Endothelial cell of umbilical vein (primary cell): ENCODE measurements at regions not wholly inside any gene's neighbourhood (a gene's known extent, or its start where the extent isn't known, plus 50 kb on each side); places are given as distances from the start of the nearest gene placed in this dataset.

Experiments
- BruUV-seq: library from RNA; stranded (reverse); fragments of 400-500 nt; replicated peaks from 2 replicates; lab custom pipeline; 2021; lab: Mats Ljungman, UMichigan
- CTCF ChIA-PET: fragments of 300-600, 350-600 bp; sonication (Branson Sonifier 250); formaldehyde crosslinking; loops from one replicate; lab custom pipeline; 2021; ENCODE audit warnings: antibody characterized with exemption, inconsistent platforms; lab: Charles Lee
- POLR2A ChIA-PET: fragments of 300-600, 350-600 bp; sonication (Branson Sonifier 250); formaldehyde crosslinking; loops from one replicate; lab custom pipeline; 2021; ENCODE audit warnings: antibody characterized with exemption, inconsistent platforms; lab: Charles Lee
- DNase-seq: peaks from one replicate; pipeline ENCODE4 v3.0.0-alpha.2; 2011; ENCODE audit warnings: low read depth, low spot score
- FAIRE-seq: peaks from 2 replicates; lab custom pipeline; 2011; peaks lifted over from hg19 to GRCh38; lab: Jason Lieb, UNC
- H2AFZ ChIP-seq: 2 replicates; pipeline ENCODE4 v1.6.0; 2012; ENCODE audit warnings: low read depth, low read length, control low read depth, inconsistent platforms
- H3K27ac ChIP-seq: 2 replicates; pipeline ENCODE4 v1.5.1; 2011; ENCODE audit warnings: low read depth, mild to moderate bottlenecking, control low read depth, low read length, moderate library complexity; ENCODE audit not compliant: insufficient read depth
- H3K27me3 ChIP-seq, 2 experiments: 2 replicates each; pipeline versions ENCODE4 v1.6.0 to v1.6.1; 2011; ENCODE audit warnings: low read length in 2 of 2, mixed read lengths in 1 of 2; ENCODE audit not compliant: control insufficient read depth in 2 of 2, insufficient read depth in 2 of 2
- H3K36me3 ChIP-seq, 2 experiments: 2 replicates in 1 of 2; 3 replicates in 1 of 2; pipeline ENCODE4 v1.5.1; 2011; ENCODE audit warnings: low read length in 2 of 2, mild to moderate bottlenecking in 1 of 2, moderate library complexity in 1 of 2; ENCODE audit not compliant: control insufficient read depth in 2 of 2, insufficient read depth in 2 of 2; ENCODE audit errors: extremely low read depth in 1 of 2
- H3K4me1 ChIP-seq: 3 replicates; pipeline ENCODE4 v1.5.1; 2011; ENCODE audit warnings: mild to moderate bottlenecking, low read length; ENCODE audit not compliant: control insufficient read depth, insufficient read depth; ENCODE audit errors: extremely low read depth
- H3K4me2 ChIP-seq: 2 replicates; pipeline ENCODE4 v1.6.1; 2011; ENCODE audit warnings: low read length, control low read depth, mixed read lengths; ENCODE audit not compliant: insufficient read depth
- H3K4me3 ChIP-seq, 3 experiments: fragments of 200-600 bp in 1 of 3; sonication (generic), shearing (Covaris generic) in 1 of 3; replicated peaks in 1 of 3; 2 replicates each; pipeline ENCODE4 v1.5.1; 2011 to 2016; ENCODE audit warnings: control low read depth in 3 of 3, low read length in 3 of 3, mild to moderate bottlenecking in 2 of 3, inconsistent platforms in 1 of 3, low read depth in 1 of 3, moderate library complexity in 1 of 3; ENCODE audit not compliant: insufficient read depth in 1 of 3
- H3K79me2 ChIP-seq: 2 replicates; pipeline ENCODE4 v1.6.0; 2012; ENCODE audit warnings: low read length, inconsistent platforms; ENCODE audit not compliant: control insufficient read depth, insufficient read depth
- H3K9ac ChIP-seq: replicated peaks from 2 replicates; pipeline ENCODE3; 2011; ENCODE audit warnings: low read length, control low read depth; ENCODE audit not compliant: insufficient read depth; ENCODE audit errors: extremely low read depth
- H3K9me1 ChIP-seq: replicated peaks from 3 replicates; pipeline ENCODE4 v1.6.0; 2011; ENCODE audit warnings: mild to moderate bottlenecking, low read length; ENCODE audit not compliant: control insufficient read depth, insufficient read depth; ENCODE audit errors: extremely low read depth
- H3K9me3 ChIP-seq: replicated peaks from 2 replicates; pipeline ENCODE4 v1.5.1; 2012; ENCODE audit warnings: low read length, inconsistent platforms; ENCODE audit not compliant: control insufficient read depth, insufficient read depth
- H4K20me1 ChIP-seq: replicated peaks from 2 replicates; pipeline ENCODE3; 2011; ENCODE audit warnings: mild to moderate bottlenecking, low read length; ENCODE audit not compliant: control insufficient read depth, insufficient read depth; ENCODE audit errors: extremely low read depth
- EZH2 ChIP-seq: IDR thresholded peaks from 2 replicates; pipeline ENCODE4 v1.6.1; 2012; ENCODE audit warnings: borderline replicate concordance, low read depth, mild to moderate bottlenecking, moderate library complexity, low read length, inconsistent platforms; ENCODE audit not compliant: severe bottlenecking
- FOS ChIP-seq: IDR thresholded peaks from 2 replicates; pipeline ENCODE4 v1.6.1; 2011; ENCODE audit warnings: mild to moderate bottlenecking, low read length, moderate library complexity, borderline replicate concordance; ENCODE audit not compliant: insufficient read depth
- GATA2 ChIP-seq: IDR thresholded peaks from 2 replicates; pipeline ENCODE4 v1.7.0; 2011; ENCODE audit warnings: low read depth, mild to moderate bottlenecking, moderate library complexity, mixed read lengths, low read length; ENCODE audit not compliant: insufficient read length, insufficient read depth
- JUN ChIP-seq: IDR thresholded peaks from 2 replicates; pipeline ENCODE4 v1.6.1; 2011; ENCODE audit warnings: borderline replicate concordance, low read depth; ENCODE audit not compliant: insufficient read length, insufficient read depth
- MAX ChIP-seq: IDR thresholded peaks from 2 replicates; pipeline ENCODE4 v1.6.1; 2011; ENCODE audit not compliant: insufficient read depth, insufficient read length
- MYC ChIP-seq: IDR thresholded peaks from one replicate; pipeline ENCODE4 v1.6.1; 2011; ENCODE audit warnings: mild to moderate bottlenecking, low read depth, low read length
- POLR2A ChIP-seq: IDR thresholded peaks from 2 replicates; pipeline ENCODE4 v1.6.1; 2012; ENCODE audit warnings: low read depth, mild to moderate bottlenecking, control low read depth, low read length
- POLR2AphosphoS5 ChIP-seq: IDR thresholded peaks from 2 replicates; pipeline ENCODE4 v1.6.1; 2012; ENCODE audit warnings: low read depth, mild to moderate bottlenecking, control low read depth, low read length, moderate library complexity; ENCODE audit not compliant: insufficient read depth
- dilution Hi-C: fragments of 300-500 bp; cut with MboI; formaldehyde crosslinking; loops from one replicate; pipeline ENCODE4 v1.15.0; 2019; ENCODE audit warnings: low sequenced_read_pairs; ENCODE audit not compliant: extremely low pct_ligation_motif_present
- intact Hi-C: fragments of 100-400 bp; cut with micrococcal nuclease; formaldehyde crosslinking; loops from one replicate; pipeline ENCODE4 v1.10.0; 2022
- TF ChIP-seq, protein P1 (sequence below), 2 donors: IDR thresholded peaks; 1 replicate in 1 of 2; 2 replicates in 1 of 2; pipeline ENCODE4 v1.5.1; 2011; ENCODE audit warnings: low read length in 2 of 2, mild to moderate bottlenecking in 2 of 2, moderate library complexity in 2 of 2, control low read depth in 1 of 2, inconsistent platforms in 1 of 2, low read depth in 1 of 2; ENCODE audit not compliant: insufficient read depth in 1 of 2; ENCODE audit errors: extremely low read depth in 1 of 2

DNA sequence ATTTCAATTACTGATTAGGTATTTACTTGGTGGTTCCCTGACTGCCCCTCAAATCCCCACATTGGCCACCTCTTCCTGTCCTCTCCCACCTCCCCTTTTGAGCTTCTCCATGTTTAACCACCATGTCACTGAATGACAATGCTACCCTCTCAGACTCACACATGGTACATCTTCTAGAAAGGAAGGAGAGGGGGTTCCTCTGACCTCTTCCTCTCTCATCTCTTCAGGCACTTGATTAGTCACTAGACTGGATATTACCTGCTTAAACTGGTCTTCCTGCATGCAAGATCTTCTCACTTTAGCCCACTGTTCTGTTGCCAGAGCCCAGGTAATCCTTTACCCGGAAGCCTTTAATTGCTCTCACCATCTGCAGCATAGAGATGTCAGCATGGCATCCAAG lies 64.9 kb downstream of the DIPK2A start:
- no peak for FAIRE-seq
- Histone ChIP-seq H3K79me2 (no peaks in the 10 kb centered on the region), H3K36me3 (no peaks in the 10 kb centered on the region), H3K4me2 (no peak overlapping the region), H3K9me1 (no peaks in the 10 kb centered on the region), H3K4me1 (no peaks in the 10 kb centered on the region), H3K27ac (no peak overlapping the region), H4K20me1 (no peaks in the 10 kb centered on the region), H3K9ac (no peak overlapping the region), H3K27me3 (no peaks in the 10 kb centered on the region), H2AFZ (no peak overlapping the region), H3K9me3 (no peaks in the 10 kb centered on the region), H3K4me3 (no peak overlapping the region)
- DNase-seq, result no peak
- dilution Hi-C loops, result no loop called here
- no TSS peak for BruUV-seq
- CTCF ChIA-PET, result no interaction called here
- intact Hi-C loops, result no loop called here
- TF ChIP-seq, protein P1, sequence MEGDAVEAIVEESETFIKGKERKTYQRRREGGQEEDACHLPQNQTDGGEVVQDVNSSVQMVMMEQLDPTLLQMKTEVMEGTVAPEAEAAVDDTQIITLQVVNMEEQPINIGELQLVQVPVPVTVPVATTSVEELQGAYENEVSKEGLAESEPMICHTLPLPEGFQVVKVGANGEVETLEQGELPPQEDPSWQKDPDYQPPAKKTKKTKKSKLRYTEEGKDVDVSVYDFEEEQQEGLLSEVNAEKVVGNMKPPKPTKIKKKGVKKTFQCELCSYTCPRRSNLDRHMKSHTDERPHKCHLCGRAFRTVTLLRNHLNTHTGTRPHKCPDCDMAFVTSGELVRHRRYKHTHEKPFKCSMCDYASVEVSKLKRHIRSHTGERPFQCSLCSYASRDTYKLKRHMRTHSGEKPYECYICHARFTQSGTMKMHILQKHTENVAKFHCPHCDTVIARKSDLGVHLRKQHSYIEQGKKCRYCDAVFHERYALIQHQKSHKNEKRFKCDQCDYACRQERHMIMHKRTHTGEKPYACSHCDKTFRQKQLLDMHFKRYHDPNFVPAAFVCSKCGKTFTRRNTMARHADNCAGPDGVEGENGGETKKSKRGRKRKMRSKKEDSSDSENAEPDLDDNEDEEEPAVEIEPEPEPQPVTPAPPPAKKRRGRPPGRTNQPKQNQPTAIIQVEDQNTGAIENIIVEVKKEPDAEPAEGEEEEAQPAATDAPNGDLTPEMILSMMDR (IDR thresholded peaks at IDR 0.05; ENCODE audit: extremely low read depth in 1 of 2, insufficient read depth in 1 of 2, low read depth in 1 of 2, low read length in 2 of 2), result no peak
- no peak for TF ChIP-seq MAX
- no peak for TF ChIP-seq EZH2
- no peak for TF ChIP-seq FOS
- TF ChIP-seq GATA2, result no peak
- no peak for TF ChIP-seq MYC
- no peak for TF ChIP-seq POLR2A
- no peak for TF ChIP-seq JUN
- no peak for TF ChIP-seq POLR2AphosphoS5
- POLR2A ChIA-PET, result no interaction called here
